ENCODE measurements at regions not wholly inside any gene's neighbourhood (a gene's known extent, or its start where the extent isn't known, plus 50 kb on each side); places are given as distances from the start of the nearest gene placed in this dataset.

DNA sequence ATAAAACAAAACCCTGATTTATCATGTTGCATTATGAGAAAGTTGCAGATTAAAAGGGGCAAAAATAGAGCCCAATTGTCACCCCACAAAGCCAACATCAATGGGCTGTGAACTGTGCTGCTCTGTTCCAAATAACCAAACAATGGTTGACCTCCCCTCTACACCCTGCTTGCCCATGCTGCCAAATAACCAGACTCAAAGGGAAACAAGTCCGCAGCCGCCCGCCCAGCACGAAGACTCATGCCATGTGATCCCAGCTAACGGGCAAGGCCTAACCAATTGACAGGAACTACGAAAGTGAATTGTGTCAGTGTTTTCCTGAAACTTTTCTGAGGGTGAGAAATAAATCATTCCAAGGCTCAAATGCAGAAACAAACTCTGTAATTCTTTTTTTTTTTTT, 97.9 kb upstream of the RIOK3 start:
- no peak overlapping the region for H3K4me3 ChIP-seq (ENCODE audit: low read length)
- TF ChIP-seq, protein P1, sequence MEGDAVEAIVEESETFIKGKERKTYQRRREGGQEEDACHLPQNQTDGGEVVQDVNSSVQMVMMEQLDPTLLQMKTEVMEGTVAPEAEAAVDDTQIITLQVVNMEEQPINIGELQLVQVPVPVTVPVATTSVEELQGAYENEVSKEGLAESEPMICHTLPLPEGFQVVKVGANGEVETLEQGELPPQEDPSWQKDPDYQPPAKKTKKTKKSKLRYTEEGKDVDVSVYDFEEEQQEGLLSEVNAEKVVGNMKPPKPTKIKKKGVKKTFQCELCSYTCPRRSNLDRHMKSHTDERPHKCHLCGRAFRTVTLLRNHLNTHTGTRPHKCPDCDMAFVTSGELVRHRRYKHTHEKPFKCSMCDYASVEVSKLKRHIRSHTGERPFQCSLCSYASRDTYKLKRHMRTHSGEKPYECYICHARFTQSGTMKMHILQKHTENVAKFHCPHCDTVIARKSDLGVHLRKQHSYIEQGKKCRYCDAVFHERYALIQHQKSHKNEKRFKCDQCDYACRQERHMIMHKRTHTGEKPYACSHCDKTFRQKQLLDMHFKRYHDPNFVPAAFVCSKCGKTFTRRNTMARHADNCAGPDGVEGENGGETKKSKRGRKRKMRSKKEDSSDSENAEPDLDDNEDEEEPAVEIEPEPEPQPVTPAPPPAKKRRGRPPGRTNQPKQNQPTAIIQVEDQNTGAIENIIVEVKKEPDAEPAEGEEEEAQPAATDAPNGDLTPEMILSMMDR (IDR thresholded peaks at IDR 0.05; ENCODE audit: insufficient read depth, low read depth, low read length, missing control alignments): no peak
- DNase-seq (ENCODE audit: low read depth): no peak

GRCh38 chr18:23356424-23356823, 96.7 kb upstream of the RIOK3 start:
- TF ChIP-seq, protein P1 (IDR thresholded peaks at IDR 0.05; ENCODE audit: insufficient read depth, low read depth, low read length, missing control alignments): no peak
- no peak overlapping the region for H3K4me3 ChIP-seq (ENCODE audit: low read length)
- DNase-seq (ENCODE audit: low read depth): no peak

- peak; percentile 35 for DNase-seq (ENCODE audit: low read depth)
Measured at GRCh38 chr18:23356915-23357601, 96.0 kb upstream of the RIOK3 start.

GRCh38 chr18:23357996-23358594, 95.0 kb upstream of the RIOK3 start:
- H3K4me3 ChIP-seq (ENCODE audit: low read length): no peak overlapping the region
- no peak for DNase-seq (ENCODE audit: low read depth)
- TF ChIP-seq, protein P1 (IDR thresholded peaks at IDR 0.05; ENCODE audit: insufficient read depth, low read depth, low read length, missing control alignments): no peak

More at GRCh38 chr18:23356915-23357601, 96.0 kb upstream of the RIOK3 start:
- no peak overlapping the region for H3K4me3 ChIP-seq (ENCODE audit: low read length)
- TF ChIP-seq, protein P1 (IDR thresholded peaks at IDR 0.05; ENCODE audit: insufficient read depth, low read depth, low read length, missing control alignments): no peak

DNA sequence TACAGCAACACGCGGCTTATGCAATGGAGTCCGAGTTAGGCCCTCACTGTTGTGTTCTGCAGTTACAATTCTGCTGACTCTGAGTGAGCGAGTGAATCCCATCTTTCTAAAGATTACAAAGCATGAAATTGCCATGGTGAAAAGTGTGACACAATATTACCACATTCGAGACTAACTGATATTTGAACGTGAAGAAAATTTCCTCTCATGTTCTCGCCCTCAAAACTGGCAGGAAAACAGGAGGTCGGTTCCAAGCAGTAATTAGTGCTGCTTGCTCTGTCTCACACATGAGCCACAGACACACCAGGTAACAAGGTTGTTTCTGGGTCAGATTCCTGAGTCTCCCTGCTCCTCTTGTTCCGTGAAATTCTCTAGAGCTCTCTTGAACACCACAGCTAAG, 93.7 kb upstream of the RIOK3 start:
- no peak for DNase-seq (ENCODE audit: low read depth)
- TF ChIP-seq, protein P1 (IDR thresholded peaks at IDR 0.05; ENCODE audit: insufficient read depth, low read depth, low read length, missing control alignments): no peak

DNA sequence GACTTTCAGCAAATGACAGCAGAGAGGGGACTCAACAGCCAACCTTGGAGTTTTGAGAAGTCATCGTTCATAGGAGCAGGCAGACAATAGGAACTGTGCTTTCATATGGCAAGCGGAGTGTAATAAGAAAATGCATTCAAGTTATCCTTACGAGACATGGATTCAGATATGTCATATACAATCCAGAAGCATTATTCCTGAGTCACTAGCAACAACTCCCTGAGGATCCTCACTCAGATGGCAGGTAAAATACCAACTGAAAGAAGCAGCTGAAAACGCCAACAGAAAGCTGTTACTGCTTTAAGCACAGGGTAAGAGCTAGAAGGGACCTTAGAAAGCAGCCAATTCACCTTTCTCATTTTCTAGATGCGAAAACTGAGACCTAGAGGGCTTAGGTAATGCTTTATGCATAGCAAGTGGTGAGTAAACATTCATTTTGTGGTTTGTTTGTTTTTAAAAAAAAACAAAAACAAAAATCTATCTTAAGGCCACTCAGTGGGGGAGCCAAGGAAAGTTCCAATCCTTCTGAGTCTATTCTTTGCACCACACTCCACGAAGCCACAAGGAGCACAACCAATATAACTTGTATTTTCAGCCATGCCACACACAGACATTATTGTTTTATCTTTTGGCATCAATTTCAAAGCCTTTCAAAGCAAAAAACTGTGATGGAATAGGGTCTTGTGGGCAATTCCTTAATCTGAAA, 89.1 kb upstream of the RIOK3 start:
- H3K4me3 ChIP-seq (ENCODE audit: low read length): no peak overlapping the region
- no peak for DNase-seq (ENCODE audit: low read depth)
- TF ChIP-seq, protein P1 (IDR thresholded peaks at IDR 0.05; ENCODE audit: insufficient read depth, low read depth, low read length, missing control alignments): no peak

More for the DNA sequence above, 93.7 kb upstream of the RIOK3 start:
- H3K4me3 ChIP-seq (ENCODE audit: low read length): no peak overlapping the region
